GM21737 (cell line): ENCODE measurements at regions not wholly inside any gene's neighbourhood (a gene's known extent, or its start where the extent isn't known, plus 50 kb on each side); places are given as distances from the start of the nearest gene placed in this dataset.
"Not testable (repeated sequence)": the region's sequence is repeated elsewhere in the genome, so short reads cannot be mapped to it uniquely, and the experiment has no call there.

ENCODE experiments used
- ATAC-seq: cut with Tn5 transposase; IDR thresholded peaks from one replicate; pipeline ENCODE4 v1.9.1; 2021; ENCODE audit warnings: mild to moderate bottlenecking, moderate library complexity; ENCODE audit not compliant: unreplicated experiment

DNA sequence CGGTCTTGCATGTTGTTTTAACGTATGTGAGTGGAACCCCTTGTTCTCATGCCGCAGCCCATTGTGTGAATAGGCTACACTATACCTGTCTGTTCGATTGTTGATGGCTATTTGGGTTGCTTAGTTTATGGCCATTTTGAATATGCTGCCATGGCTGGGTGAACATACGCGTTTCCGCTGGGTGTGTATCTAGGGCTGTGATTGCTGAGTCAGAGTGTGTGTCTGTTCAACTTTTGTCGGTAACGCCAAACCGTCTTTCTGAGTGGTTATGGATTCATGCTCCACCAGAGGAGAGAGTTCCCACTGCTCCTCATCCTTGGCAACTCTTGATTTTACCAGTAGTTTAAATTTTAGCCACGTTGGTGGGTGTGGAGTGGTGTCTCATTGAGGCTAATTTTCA, 77.0 kb downstream of the METRNL start:
- ATAC-seq: no peak

DNA sequence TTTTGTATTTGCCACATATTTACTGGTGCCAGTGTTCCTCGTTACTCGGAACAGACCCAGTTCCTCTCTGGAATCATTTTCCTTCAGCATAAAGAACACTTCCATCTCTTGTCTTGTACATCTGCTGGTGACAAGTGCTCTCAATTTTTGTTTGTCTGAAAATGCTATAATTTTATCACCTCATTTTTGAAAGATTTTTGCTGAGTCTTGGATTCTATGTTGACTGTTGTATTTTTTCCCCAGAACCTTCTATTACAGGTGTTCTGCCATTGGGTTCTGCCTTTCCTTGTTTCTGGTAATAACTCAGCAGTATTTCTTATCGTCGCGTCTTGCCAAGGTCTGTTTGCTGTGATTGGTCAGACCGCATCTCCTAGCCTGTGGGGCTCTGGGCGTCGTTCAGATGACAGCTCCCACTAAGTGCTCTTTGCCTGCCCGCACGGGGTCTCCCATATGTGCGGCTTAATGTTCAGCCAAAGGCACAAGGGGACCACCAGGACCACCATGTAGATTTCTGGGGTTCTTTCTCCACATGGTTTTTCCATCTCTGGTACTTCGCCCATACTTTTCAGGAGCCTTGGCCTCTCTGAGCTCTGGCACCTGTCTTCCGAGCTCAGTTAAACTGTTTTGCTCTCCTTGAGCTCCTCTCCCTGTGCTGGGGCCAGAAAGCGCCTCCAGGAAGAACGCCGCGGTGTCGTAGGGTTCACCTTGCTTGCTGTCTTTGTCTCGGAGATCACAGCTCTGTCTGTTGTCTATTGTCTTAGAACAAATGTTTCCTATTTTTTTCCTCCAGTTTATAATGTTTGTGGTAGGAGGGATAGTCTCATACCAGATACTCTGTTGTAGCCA, 80.0 kb downstream of the METRNL start:
- ATAC-seq: no peak

DNA sequence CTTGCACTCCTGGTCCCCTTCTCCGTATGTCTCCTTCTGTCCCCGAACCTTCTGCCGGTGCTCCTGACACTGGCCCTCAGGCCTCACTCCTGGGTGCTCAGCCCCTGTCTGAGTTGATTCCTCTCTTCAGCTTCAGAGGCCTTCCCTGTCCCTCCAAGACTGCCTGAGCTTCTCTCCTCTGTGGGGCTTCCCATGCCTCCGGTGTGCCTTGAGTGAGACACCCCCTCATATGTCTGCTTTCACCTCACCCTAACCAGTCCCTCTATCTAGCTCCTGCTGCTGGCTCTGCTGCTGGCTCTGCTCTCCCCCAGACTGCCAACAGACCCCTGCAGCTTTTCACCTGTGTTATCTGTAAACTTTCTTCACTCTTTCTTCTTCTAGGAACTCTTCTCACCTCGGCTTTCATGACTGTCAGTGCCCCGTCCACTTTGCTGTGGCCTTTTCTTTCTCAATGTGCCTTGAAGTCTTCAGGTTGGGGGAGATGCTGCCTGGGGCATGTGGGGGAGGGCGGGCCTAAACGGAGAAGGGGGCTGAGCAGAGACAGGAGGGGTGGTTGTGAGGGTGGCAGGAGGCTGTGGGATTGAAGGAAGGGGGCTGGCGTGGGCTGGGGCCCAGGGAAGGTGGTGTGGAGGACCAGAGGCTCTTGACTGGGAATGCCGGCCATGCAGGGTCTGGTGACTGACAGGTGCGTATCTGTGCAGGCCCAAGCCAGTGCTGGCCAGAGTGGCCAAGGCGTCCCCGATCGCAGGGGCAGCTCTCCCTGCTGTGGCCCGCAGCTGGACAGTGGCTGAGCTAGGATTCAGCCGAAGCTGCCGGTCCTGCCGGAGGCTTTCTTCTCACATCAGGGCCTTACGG, 81.3 kb downstream of the METRNL start:
- ATAC-seq: no peak

DNA sequence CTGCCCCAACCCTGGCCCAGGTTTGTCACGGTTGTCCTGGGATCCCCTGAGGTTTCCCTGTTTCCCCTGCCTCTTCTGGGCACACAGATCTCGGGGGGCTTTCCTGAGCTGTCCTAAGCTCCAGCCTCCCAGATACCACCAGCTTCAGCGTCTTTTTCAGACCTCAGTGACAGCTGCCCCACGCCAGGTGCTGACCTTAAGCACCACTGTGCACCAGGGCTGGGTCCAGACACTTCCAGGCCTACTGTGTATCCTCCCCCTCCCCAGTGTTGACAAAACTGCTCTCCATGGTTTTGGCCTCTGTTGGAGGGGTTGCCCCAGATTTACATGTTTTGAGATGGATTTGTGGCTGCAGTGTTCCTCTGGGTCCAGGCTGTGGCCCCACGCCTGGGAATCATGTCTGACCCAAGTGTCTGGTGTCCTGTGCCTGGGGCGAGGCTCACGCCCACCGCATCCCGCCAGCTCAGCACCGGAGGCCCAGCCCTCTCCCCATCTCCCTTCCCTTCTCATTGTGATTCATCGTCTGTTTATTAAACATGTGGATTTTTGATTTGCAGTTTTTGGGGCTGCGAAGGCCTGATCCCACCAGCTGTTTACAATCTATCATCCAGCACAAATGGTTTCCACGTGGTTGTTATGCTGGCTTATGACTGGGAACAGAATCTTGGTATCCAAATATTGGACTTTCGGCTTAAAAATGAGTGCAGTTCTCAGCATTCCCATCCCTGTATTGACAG, 82.1 kb downstream of the METRNL start:
- ATAC-seq: no peak

DNA sequence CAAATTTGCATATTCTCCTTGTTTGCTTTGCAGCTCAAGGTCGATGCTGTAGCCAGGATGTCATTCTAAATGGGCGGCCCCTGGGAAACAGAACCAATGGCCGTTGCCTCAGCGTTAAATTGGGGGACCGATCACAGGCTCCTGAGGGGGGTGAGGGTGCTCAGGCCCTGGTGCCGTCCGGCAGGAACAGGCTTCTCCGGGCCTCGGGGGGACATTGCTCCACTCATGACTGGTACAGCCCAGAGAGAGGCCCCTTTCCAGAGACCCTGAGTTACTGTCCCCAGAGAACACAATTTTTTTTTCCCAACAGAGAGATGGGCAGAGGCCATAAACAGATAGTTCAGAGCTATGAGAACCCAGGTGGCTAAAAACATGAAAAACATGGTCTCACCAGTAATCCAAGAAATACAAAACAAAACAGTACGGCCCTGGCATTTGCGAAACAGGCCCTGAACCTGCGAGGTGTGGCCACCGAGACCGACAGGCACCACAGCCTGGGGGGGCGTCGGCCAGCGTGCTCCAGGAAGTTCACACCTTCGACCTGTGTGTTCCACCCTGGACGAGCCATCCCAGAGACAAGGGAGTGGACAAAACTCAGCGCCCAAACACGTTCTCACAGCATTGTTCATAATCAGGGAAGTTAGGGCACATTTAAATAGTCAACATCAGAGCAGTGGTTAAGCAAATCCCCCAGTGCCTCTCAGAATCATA, 82.8 kb downstream of the METRNL start:
- no peak for ATAC-seq

DNA sequence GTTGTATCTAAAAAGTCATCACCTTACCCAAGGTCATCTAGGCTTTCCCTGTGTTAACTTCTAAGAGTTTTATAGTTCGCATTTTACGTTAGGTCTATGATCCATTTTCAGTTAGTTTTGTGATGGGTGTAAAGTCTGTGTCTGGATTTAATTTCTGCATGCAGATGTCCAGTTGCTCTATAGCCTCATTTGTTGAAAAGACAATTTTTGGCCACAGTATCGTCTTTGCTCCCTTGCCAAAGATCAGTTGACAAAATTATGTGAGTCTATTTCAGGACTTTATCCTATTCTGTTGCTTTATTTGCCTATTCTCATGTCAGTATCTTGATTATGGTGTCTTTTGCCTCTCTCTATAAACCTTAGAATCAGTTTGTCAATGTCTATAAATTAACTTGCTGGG, 85.1 kb downstream of the METRNL start:
- no peak for ATAC-seq

DNA sequence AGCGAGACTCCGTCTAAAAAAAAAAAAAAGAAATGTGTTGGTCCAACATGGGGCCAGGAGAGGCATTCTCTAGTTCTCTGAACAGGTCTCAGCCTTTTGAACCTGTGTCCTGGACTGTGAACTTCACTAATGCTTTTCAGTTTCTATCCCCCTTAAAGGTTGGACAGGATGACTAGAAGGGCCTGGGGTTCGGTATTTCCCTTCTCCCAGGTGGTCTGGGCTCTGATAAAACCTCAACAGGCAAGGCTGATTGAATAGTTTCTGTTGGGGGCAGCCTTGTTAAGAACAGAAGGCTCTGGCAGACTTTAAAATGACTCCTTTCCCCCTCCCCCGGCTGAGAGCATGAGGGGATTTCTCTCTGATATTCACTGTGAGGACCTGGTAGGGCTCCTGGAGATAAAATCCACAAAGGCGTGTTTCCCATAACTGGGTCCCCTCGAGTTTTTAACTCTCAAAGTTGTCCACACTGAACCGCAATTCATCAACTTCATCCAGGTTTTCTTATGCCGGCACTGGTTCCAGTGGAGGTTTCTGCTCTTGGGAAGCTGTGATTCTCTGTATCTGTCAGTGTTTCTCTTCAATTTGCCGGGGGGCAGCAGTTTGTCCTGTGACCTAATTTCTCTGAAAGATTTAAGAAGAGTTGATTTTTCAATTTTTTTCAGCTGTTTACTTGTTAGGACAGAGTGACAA, 91.3 kb downstream of the METRNL start:
- no peak for ATAC-seq

DNA sequence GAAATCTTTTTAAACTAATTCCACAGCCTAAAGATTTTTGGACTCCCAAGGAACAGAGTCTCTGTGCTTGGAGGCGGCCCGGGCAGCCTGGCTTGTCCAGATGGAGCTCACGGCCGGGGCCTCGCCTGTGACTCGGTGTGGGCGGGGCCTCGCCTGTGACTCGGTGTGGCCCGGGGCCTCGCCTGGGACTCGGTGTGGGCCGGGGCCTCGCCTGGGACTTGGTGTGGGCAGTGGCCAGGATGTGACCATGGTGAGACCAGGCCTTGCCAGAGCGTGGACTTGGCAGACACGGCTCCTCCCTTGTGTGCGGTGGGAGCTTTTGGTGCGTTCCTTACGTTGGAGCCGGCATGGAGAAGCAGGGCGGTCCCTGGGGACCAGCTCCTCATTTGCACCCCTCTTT, 92.3 kb downstream of the METRNL start:
- no peak for ATAC-seq

DNA sequence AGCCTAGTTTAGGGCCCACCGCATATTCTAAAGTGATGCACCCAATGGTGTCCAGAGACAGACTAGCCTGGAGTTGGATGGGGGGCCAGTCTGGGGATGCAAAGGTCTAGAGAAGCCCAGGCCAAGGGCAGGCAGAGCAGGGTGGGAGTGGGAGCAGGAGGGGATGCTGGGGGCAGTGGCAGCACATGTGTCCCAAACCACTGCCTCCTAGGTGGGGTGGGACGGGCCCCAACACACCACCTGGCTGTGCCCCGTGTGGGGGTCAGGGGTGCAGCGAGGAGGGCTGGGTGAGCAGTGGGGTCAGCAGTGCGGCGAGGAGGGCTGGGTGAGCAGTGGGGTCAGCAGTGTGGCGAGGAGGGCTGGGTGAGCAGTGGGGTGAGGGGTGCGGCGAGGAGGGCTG, 92.7 kb downstream of the METRNL start:
- ATAC-seq: not testable (repeated sequence)

DNA sequence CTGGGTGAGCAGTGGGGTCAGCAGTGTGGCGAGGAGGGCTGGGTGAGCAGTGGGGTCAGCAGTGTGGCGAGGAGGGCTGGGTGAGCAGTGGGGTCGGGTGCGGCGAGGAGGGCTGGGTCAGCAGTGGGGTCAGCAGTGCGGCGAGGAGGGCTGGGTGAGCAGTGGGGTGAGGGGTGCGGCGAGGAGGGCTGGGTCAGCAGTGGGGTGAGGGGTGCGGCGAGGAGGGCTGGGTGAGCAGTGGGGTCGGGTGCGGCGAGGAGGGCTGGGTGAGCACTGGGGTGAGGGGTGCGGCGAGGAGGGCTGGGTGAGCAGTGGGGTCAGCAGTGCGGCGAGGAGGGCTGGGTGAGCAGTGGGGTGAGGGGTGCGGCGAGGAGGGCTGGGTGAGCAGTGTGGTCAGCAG, 93.2 kb downstream of the METRNL start:
- not testable (repeated sequence) for ATAC-seq

DNA sequence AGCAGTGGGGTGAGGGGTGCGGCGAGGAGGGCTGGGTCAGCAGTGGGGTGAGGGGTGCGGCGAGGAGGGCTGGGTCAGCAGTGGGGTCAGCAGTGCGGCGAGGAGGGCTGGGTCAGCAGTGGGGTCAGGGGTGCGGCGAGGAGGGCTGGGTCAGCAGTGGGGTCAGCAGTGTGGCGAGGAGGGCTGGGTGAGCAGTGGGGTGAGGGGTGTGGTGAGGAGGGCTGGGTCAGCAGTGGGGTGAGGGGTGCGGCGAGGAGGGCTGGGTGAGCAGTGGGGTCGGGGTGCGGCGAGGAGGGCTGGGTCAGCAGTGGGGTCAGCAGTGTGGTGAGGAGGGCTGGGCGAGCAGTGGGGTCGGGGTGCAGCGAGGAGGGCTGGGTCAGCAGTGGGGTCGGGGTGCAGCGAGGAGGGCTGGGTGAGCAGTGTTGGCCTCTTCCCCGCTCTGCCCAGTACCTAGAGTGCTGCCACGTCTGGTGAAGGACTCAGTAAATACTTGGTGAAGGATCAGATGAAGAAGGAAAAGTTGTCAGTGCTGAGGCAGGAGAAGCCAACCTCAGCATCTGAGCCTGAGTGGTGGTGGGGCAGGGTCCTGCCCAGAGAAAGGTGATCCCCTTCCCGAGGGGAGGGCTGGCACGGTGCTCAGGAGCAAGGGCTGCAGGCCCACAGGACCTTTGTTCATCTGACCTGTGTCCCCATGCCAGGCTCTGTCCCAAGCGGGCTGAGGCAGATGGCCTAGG, 93.9 kb downstream of the METRNL start:
- ATAC-seq: not testable (repeated sequence)

DNA sequence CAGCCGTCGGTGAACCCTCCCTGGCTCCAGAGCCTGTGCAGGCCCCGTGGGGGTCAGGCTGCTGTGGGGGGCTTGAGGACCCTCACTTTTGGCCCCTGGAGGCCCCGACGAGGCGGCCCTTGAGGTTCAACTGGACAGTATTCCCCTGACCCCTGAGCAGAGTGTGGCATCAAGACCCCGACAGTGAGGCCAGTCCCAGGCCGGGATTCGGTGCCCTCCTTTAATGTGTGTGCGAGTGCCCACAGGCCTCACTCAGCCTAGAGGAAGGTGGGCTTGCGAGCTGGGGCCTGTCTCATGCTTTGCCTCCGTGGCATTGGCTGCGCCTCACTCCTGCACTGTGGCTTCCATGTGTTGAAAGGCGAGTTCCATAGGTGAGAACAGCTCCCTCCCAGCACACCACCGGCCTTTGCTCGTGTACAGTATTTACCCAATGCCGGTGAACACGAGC, 94.5 kb downstream of the METRNL start:
- ATAC-seq: no peak

DNA sequence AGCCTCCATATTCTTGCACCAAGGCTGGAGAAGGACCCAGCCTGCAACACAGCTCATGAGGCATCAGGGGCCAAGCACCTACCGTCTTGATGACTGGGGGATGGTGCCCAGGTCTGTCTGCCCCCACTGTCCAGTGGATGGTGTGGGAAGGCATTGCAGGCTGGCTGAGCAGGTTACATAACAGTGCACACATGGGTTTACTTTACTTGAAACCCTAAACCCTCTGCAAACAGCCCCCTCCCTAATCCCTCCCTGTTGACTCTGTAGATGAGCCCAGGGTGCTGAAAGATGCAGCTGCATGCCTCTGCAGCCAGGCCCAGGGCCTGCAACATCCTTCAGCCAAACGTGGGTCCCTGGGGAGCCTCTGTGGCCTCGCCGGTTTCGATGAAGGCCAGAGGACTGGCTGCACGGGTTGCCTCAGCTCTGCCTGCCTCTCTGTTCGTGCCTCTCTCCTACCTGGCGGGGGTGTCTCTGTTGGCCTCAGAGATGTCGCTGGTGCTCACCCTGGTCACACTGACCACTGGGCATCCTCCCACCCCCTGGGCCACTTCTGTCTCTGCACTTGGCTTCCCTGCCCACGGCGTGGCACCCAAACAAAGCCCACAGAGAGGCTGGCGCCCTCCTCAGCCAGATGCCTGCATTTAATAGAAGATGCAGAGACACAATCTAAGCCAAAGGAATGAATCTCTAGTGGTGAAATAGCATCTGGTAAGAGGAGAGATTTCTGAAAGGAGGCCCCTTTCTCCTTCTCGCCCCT, 95.1 kb downstream of the METRNL start:
- ATAC-seq: peak; percentile 61

DNA sequence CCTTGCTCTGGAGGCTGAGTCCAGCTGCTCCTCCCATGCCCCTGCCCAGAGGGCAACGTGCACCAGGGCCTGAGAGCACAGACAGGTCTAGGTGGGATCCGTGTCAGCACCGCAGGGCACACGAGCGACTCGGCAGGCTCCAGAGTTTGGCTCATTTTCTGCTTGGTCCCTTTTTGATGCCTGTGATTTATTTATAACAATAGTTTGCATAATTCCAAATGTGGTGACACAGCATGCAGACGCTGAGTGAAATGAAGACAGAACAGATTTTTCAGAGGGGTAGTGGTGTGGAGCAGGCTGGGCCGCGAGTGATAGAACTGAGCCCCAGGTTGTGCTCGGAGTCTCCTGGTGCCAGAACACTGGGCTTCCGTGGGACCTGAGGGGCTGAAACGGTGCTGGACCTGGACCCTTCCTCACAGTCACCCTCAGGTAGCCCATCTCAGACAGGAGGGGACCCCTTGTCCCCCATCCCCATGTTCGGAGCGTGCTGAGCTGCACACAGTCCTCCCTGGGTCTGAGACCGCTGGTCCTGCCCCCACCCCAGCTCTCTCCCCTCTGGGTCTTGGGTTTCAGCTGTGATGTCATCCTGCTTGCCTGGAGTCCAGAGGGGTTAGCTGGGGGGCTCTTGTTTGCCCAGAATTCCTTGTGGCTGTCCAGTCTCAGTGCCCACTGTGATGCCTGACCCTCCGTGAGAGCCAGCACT, 95.9 kb downstream of the METRNL start:
- no peak for ATAC-seq

DNA sequence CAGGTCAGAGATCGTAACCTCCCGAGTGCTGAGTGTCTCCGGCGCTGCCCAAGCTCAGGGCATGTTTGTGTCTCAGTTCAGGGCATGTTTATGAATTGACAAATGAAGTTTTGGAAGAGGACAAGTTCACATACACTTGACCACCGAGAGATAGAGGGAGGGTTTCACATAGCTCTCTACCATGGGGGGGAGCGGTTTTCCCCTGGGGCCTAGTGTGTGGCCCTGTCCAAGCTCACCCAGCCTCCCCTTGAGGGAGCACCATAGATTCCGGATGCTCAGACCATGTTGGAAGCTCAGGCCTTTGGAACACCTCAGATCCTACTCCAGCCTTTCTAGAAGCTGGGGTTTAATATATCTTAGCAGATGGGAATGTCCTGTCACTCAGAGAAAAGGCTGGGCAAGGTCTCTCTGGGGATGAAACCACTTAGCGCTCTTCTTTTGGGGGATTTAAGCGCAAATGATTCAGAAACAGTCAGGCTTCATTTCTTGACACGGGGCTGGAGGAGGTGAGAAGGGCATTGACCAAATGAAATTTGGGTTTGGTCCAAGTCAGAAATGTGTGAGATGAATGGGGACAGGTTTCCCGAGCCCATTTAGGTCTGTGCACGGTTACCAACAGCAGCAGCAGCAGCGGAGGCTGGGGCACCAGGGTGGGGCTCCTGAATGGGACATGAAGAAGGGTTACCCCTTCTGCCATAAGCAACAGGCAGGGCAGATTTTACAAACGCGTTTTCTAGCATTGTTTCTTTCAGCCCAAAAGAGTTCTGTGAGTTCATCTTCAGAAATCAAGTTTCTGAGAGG, 96.6 kb downstream of the METRNL start:
- no peak for ATAC-seq

DNA sequence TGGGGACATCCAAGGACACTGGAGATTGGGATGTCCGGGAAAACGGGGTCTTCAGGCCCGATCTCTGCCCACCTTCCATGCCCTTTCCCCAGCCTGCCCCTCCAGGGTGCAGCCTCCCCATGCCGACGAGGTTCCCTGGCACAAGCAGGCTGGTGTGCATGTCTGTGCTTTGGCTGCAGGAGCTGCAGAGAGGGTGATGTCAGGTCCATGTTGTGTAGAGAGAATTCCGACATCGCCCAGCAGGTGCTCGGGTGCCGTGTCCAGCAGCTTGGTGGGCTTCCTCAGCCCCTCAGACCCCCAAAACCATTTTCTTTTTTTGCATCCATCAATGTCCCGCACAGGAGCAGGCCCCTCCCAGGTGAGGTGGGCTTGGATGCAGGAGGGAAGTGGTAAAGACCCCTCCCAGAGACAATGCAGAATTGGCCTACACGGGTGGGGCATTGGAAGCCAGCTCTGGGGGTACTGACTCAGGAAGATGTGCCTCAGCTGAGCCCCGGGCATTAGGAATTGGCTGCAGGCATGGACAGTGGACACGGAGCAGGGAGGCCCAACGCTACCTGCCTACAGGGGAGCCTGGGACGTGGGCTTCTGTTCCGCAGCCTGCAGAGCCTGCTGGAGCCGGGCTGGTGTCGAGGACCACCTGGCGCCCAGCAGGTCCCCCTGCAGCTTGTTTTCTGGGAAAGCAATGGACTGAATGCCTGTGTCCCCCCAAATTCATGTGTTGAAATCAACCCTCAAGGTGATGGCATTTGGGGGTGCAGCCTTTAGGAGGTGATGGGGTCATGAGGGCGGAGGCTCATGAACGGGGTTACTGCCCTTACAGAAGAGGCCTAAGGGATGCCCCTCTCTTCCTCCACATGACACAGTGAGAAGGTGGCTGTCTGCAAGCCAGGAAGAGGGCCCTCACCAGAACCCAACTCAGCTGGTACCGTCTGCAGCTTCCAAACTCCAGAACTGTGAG, 97.5 kb downstream of the METRNL start:
- no peak for ATAC-seq
